H9 (cell line): ENCODE measurements at regions not wholly inside any gene's neighbourhood (a gene's known extent, or its start where the extent isn't known, plus 50 kb on each side); places are given as distances from the start of the nearest gene placed in this dataset.

Experiments
- DNase-seq: peaks from one replicate; pipeline ENCODE4 v3.0.0-alpha.2; 2017
- H2AFZ ChIP-seq: one replicate; pipeline ENCODE4 v1.6.1; 2013; ENCODE audit warnings: mild to moderate bottlenecking, low read length, control low read depth, moderate library complexity
- H2AK5ac ChIP-seq: 2 replicates; pipeline ENCODE4 v1.6.1; 2013; ENCODE audit warnings: low read length, control low read depth, mixed read lengths; ENCODE audit not compliant: insufficient read length
- H2BK120ac ChIP-seq: one replicate; pipeline ENCODE4 v1.6.1; 2013; ENCODE audit warnings: low read depth, mild to moderate bottlenecking, low read length, control low read depth, inconsistent platforms; ENCODE audit not compliant: poor library complexity, severe bottlenecking
- H2BK12ac ChIP-seq: 2 replicates; pipeline ENCODE4 v1.6.1; 2013; ENCODE audit warnings: low read length, control low read depth, mixed read lengths, low read depth; ENCODE audit not compliant: insufficient read length
- H2BK15ac ChIP-seq: 2 replicates; pipeline ENCODE4 v1.6.1; 2013; ENCODE audit warnings: low read depth, low read length, control low read depth
- H2BK20ac ChIP-seq: one replicate; pipeline ENCODE4 v1.6.1; 2013; ENCODE audit warnings: low read depth, mild to moderate bottlenecking, low read length, control low read depth, inconsistent platforms; ENCODE audit not compliant: poor library complexity, severe bottlenecking
- H2BK5ac ChIP-seq: 2 replicates; pipeline ENCODE4 v1.6.1; 2013; ENCODE audit warnings: low read length, control low read depth, mixed read lengths; ENCODE audit not compliant: insufficient read length
- H3K14ac ChIP-seq: 2 replicates; pipeline ENCODE4 v1.6.1; 2013; ENCODE audit warnings: low read length, control low read depth; ENCODE audit not compliant: insufficient read depth
- H3K18ac ChIP-seq: 2 replicates; pipeline ENCODE4 v1.6.1; 2013; ENCODE audit warnings: low read depth, mild to moderate bottlenecking, mixed read lengths, low read length, control low read depth; ENCODE audit not compliant: insufficient read length
- H3K23ac ChIP-seq: 2 replicates; pipeline ENCODE4 v1.6.1; 2013; ENCODE audit warnings: low read length, control low read depth, mixed read lengths, low read depth; ENCODE audit not compliant: insufficient read length
- H3K23me2 ChIP-seq: 2 replicates; pipeline ENCODE4 v1.6.1; 2013; ENCODE audit warnings: low read depth, mild to moderate bottlenecking, mixed read lengths, low read length, control low read depth; ENCODE audit not compliant: insufficient read length, poor library complexity, severe bottlenecking
- H3K27ac ChIP-seq: 2 replicates; pipeline ENCODE4 v1.5.1; 2013; ENCODE audit warnings: low read length, control low read depth, mixed read lengths, low read depth; ENCODE audit not compliant: insufficient read length
- H3K27me3 ChIP-seq: 2 replicates; pipeline ENCODE4 v1.6.1; 2013; ENCODE audit warnings: low read length, control low read depth, inconsistent platforms; ENCODE audit not compliant: insufficient read depth
- H3K4ac ChIP-seq: 2 replicates; pipeline ENCODE4 v1.6.1; 2013; ENCODE audit warnings: low read depth, mild to moderate bottlenecking, control low read depth, inconsistent platforms, low read length, moderate library complexity
- H3K4me1 ChIP-seq: 2 replicates; pipeline ENCODE4 v1.6.1; 2013; ENCODE audit warnings: low read length, control low read depth, inconsistent platforms; ENCODE audit not compliant: insufficient read depth
- H3K4me2 ChIP-seq: 2 replicates; pipeline ENCODE4 v1.6.1; 2013; ENCODE audit warnings: low read length, control low read depth, mixed read lengths; ENCODE audit not compliant: insufficient read length, insufficient read depth
- H3K56ac ChIP-seq: 2 replicates; pipeline ENCODE4 v1.6.1; 2013; ENCODE audit warnings: low read depth, mild to moderate bottlenecking, mixed read lengths, low read length, control low read depth; ENCODE audit not compliant: insufficient read length
- H3K79me1 ChIP-seq: 2 replicates; pipeline ENCODE4 v1.6.1; 2013; ENCODE audit warnings: low read depth, mild to moderate bottlenecking, moderate library complexity, low read length, control low read depth, inconsistent platforms; ENCODE audit not compliant: insufficient read depth, poor library complexity, severe bottlenecking
- H3K79me2 ChIP-seq: 2 replicates; pipeline ENCODE4 v1.6.1; 2013; ENCODE audit warnings: low read length, control low read depth, inconsistent platforms; ENCODE audit not compliant: insufficient read depth
- H3K9ac ChIP-seq: 2 replicates; pipeline ENCODE4 v1.6.1; 2013; ENCODE audit warnings: low read length, control low read depth, mixed read lengths; ENCODE audit not compliant: insufficient read length; ENCODE audit errors: extremely low read depth
- H3K9me3 ChIP-seq: one replicate; pipeline ENCODE4 v1.6.1; 2013; ENCODE audit warnings: low read depth, low read length, inconsistent platforms; ENCODE audit not compliant: control insufficient read depth
- H3T11ph ChIP-seq: one replicate; pipeline ENCODE4 v1.6.1; 2013; ENCODE audit warnings: mild to moderate bottlenecking, low read length, control low read depth, inconsistent platforms
- H4K20me1 ChIP-seq: one replicate; pipeline ENCODE4 v1.6.1; 2013; ENCODE audit not compliant: control insufficient read depth, insufficient read length, insufficient read depth
- H4K5ac ChIP-seq: 2 replicates; pipeline ENCODE4 v1.6.1; 2013; ENCODE audit warnings: low read depth, mild to moderate bottlenecking, mixed read lengths, low read length, control low read depth; ENCODE audit not compliant: insufficient read length
- H4K8ac ChIP-seq: replicated peaks from 2 replicates; pipeline ENCODE4 v1.6.1; 2013; ENCODE audit warnings: low read length, control low read depth, mixed read lengths, low read depth; ENCODE audit not compliant: insufficient read length
- H4K91ac ChIP-seq: 2 replicates; pipeline ENCODE4 v1.6.1; 2013; ENCODE audit warnings: low read depth, mild to moderate bottlenecking, moderate library complexity, mixed read lengths, low read length, control low read depth; ENCODE audit not compliant: insufficient read length
- H3K27ac Mint-ChIP-seq, 3 experiments: 2 replicates in 2 of 3; 3 replicates in 1 of 3; pipeline ENCODE4 v1.8.0; 2020 to 2021; ENCODE audit warnings: mixed read lengths in 3 of 3, mild to moderate bottlenecking in 1 of 3, moderate library complexity in 1 of 3
- H3K27me3 Mint-ChIP-seq: 2 replicates; pipeline ENCODE4 v1.8.0; 2021; ENCODE audit warnings: low read depth, mild to moderate bottlenecking, moderate library complexity, mixed read lengths
- H3K36me3 Mint-ChIP-seq, 3 experiments: 2 replicates in 2 of 3; 3 replicates in 1 of 3; pipeline ENCODE4 v1.8.0; 2020 to 2021; ENCODE audit warnings: low read depth in 3 of 3, mixed read lengths in 3 of 3; ENCODE audit not compliant: insufficient read depth in 1 of 3
- H3K4me1 Mint-ChIP-seq, 2 experiments: 2 replicates each; pipeline ENCODE4 v1.8.0; 2020; ENCODE audit warnings: mixed read lengths in 2 of 2
- H3K4me3 Mint-ChIP-seq, 2 experiments: 2 replicates in 1 of 2; 3 replicates in 1 of 2; pipeline ENCODE4 v1.8.0; 2020 to 2021; ENCODE audit warnings: mild to moderate bottlenecking in 2 of 2, mixed read lengths in 2 of 2, moderate library complexity in 1 of 2
- H3K9me3 Mint-ChIP-seq, 2 experiments: 2 replicates in 1 of 2; 3 replicates in 1 of 2; pipeline ENCODE4 v1.8.0; 2020; ENCODE audit warnings: mild to moderate bottlenecking in 2 of 2, mixed read lengths in 2 of 2, moderate library complexity in 1 of 2
- WGBS: extraction: QIAGEN DNeasy Blood & Tissue Kit; methylation state at CpG from one replicate; pipeline ENCODE4 v1.1.7; 2013; ENCODE audit warnings: missing lambda C conversion rate, low lambda C conversion rate, mixed read lengths; ENCODE audit not compliant: insufficient read length; ENCODE audit errors: extremely low coverage; 5-methylcytosine and 5-hydroxymethylcytosine counted together
- TF ChIP-seq, protein P1 (sequence below): fragments of 200-600 bp; sonication (generic); conservative IDR thresholded peaks from 3 replicates; pipeline ENCODE4 v1.8.0; 2021; ENCODE audit warnings: antibody characterized with exemption, mild to moderate bottlenecking

- Histone ChIP-seq H4K91ac (no peak overlapping the region), H2BK120ac (no peak overlapping the region)
- H3K4me3 Mint-ChIP-seq, result no peak overlapping the region
These were observed 365.6 kb upstream of the SLC10A2 start for GRCh38 chr13:103431856-103432255.

More at GRCh38 chr13:103431856-103432255, 365.6 kb upstream of the SLC10A2 start:
- no peak overlapping the region for H3K4ac ChIP-seq
- no peak overlapping the region for H2BK12ac ChIP-seq
- DNase-seq, result no peak
- H2BK5ac ChIP-seq, result no peak overlapping the region
- H3K27ac Mint-ChIP-seq, result no peak overlapping the region
- no peaks in the 10 kb centered on the region for H3K79me2 ChIP-seq
- H3K27me3 Mint-ChIP-seq, result no peaks in the 10 kb centered on the region
- H3K23ac ChIP-seq, result no peak overlapping the region
- H2AFZ ChIP-seq, result no peak overlapping the region
- peaks cover 4 to 8% (median 5%) of the 10 kb centered on the region in 3 experiments; a peak in 5 of 7 replicates for H3K36me3 Mint-ChIP-seq
- no peak overlapping the region for H2BK15ac ChIP-seq
- H3K4me1 ChIP-seq, result no peaks in the 10 kb centered on the region; the same call in 1 of the 2 replicates
- no peak overlapping the region for H3K18ac ChIP-seq
- no CpG with 5 or more reads among the region's 3 CpGs for WGBS
- no peak overlapping the region for H3K9ac ChIP-seq
- H4K5ac ChIP-seq, result no peak overlapping the region
- no peaks in the 10 kb centered on the region for H3K23me2 ChIP-seq
- no peak overlapping the region for H3K4me2 ChIP-seq
- H2BK20ac ChIP-seq, result no peak overlapping the region
- no peak overlapping the region for H3K56ac ChIP-seq
- H3K79me1 ChIP-seq, result no peaks in the 10 kb centered on the region
- TF ChIP-seq, protein P1, sequence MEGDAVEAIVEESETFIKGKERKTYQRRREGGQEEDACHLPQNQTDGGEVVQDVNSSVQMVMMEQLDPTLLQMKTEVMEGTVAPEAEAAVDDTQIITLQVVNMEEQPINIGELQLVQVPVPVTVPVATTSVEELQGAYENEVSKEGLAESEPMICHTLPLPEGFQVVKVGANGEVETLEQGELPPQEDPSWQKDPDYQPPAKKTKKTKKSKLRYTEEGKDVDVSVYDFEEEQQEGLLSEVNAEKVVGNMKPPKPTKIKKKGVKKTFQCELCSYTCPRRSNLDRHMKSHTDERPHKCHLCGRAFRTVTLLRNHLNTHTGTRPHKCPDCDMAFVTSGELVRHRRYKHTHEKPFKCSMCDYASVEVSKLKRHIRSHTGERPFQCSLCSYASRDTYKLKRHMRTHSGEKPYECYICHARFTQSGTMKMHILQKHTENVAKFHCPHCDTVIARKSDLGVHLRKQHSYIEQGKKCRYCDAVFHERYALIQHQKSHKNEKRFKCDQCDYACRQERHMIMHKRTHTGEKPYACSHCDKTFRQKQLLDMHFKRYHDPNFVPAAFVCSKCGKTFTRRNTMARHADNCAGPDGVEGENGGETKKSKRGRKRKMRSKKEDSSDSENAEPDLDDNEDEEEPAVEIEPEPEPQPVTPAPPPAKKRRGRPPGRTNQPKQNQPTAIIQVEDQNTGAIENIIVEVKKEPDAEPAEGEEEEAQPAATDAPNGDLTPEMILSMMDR, result no peak
- no peaks in the 10 kb centered on the region for H3K9me3 ChIP-seq
- H2AK5ac ChIP-seq, result no peak overlapping the region
- no peaks in the 10 kb centered on the region for H4K20me1 ChIP-seq
- H3K27ac ChIP-seq, result no peak overlapping the region
- H3K9me3 Mint-ChIP-seq, result peaks cover 7% of the 10 kb centered on the region in 2 experiments
- no peak overlapping the region for H4K8ac ChIP-seq
- no peak overlapping the region for H3T11ph ChIP-seq
- no peaks in the 10 kb centered on the region for H3K27me3 ChIP-seq
- no peak overlapping the region for H3K14ac ChIP-seq
- peaks cover 23 to 26% of the 10 kb centered on the region in 2 experiments for H3K4me1 Mint-ChIP-seq
